Astrocyte (in vitro differentiated cells and primary cell): ENCODE measurements at regions not wholly inside any gene's neighbourhood (a gene's known extent, or its start where the extent isn't known, plus 50 kb on each side); places are given as distances from the start of the nearest gene placed in this dataset.

ENCODE experiments used
- EZH2 ChIP-seq: IDR thresholded peaks from 2 replicates; pipeline ENCODE4 v1.6.1; 2012; ENCODE audit warnings: mild to moderate bottlenecking, low read length, inconsistent platforms; ENCODE audit not compliant: insufficient read depth
- TF ChIP-seq, protein P1 (sequence below): IDR thresholded peaks from 2 replicates; pipeline ENCODE4 v1.5.1; 2011; ENCODE audit warnings: low read depth, mild to moderate bottlenecking, inconsistent platforms, low read length, moderate library complexity; ENCODE audit not compliant: insufficient read depth

DNA sequence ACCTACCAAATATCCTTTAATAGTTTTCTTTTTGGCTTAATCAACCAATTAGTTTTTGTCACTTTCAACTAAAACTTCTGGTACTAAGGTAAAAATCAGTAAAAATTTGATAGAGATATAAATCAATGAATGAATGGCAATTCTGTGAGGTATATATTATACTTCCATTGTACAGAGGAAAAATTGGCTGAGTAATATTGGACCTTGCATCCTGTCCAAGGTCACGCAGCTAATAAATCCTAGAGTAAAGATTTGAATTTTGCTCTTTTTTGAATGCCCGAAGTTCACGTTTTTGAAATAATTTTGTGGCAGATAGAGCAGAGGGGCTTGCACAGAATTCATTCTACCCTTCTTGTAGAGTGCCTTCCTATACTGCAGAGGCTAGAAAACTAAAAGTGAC is 81.1 kb upstream of the ZNF280D start:
- TF ChIP-seq, protein P1, sequence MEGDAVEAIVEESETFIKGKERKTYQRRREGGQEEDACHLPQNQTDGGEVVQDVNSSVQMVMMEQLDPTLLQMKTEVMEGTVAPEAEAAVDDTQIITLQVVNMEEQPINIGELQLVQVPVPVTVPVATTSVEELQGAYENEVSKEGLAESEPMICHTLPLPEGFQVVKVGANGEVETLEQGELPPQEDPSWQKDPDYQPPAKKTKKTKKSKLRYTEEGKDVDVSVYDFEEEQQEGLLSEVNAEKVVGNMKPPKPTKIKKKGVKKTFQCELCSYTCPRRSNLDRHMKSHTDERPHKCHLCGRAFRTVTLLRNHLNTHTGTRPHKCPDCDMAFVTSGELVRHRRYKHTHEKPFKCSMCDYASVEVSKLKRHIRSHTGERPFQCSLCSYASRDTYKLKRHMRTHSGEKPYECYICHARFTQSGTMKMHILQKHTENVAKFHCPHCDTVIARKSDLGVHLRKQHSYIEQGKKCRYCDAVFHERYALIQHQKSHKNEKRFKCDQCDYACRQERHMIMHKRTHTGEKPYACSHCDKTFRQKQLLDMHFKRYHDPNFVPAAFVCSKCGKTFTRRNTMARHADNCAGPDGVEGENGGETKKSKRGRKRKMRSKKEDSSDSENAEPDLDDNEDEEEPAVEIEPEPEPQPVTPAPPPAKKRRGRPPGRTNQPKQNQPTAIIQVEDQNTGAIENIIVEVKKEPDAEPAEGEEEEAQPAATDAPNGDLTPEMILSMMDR, result no peak
- TF ChIP-seq EZH2, result no peak
